ENCODE measurements at regions not wholly inside any gene's neighbourhood (a gene's known extent, or its start where the extent isn't known, plus 50 kb on each side); places are given as distances from the start of the nearest gene placed in this dataset.

GRCh38 chr4:170306208-170306607, 216.5 kb upstream of the AADAT start:
- Mint-ChIP-seq H3K4me1 (ENCODE audit: low read depth) (no peaks in the 10 kb centered on the region), H3K27me3 (ENCODE audit: low read depth) (peaks cover 2% of the 10 kb centered on the region), H3K4me3 (ENCODE audit: unreplicated experiment) (no peak overlapping the region), H3K27ac (ENCODE audit: unreplicated experiment) (no peak overlapping the region), H3K36me3 (ENCODE audit: low read depth) (no peaks in the 10 kb centered on the region), H3K9me3 (ENCODE audit: low read depth) (no peaks in the 10 kb centered on the region)
- DNase-seq (ENCODE audit: low spot score): no peak
- TF ChIP-seq CTCF (IDR thresholded peaks at IDR 0.05): no peak

- Mint-ChIP-seq H3K9me3 (ENCODE audit: low read depth) (no peaks in the 10 kb centered on the region), H3K27ac (ENCODE audit: unreplicated experiment) (no peak overlapping the region), H3K4me1 (ENCODE audit: low read depth) (no peaks in the 10 kb centered on the region), H3K36me3 (ENCODE audit: low read depth) (no peaks in the 10 kb centered on the region), H3K4me3 (ENCODE audit: unreplicated experiment) (no peak overlapping the region), H3K27me3 (ENCODE audit: low read depth) (peaks cover 2% of the 10 kb centered on the region)
- TF ChIP-seq CTCF (IDR thresholded peaks at IDR 0.05): no peak
- DNase-seq (ENCODE audit: low spot score): no peak
These were observed 215.9 kb upstream of the AADAT start for GRCh38 chr4:170305627-170306026.

- H3K4me1 Mint-ChIP-seq (ENCODE audit: low read depth): no peaks in the 10 kb centered on the region
- no peak overlapping the region for H3K4me3 Mint-ChIP-seq (ENCODE audit: unreplicated experiment)
- H3K9me3 Mint-ChIP-seq (ENCODE audit: low read depth): peaks cover 9% of the 10 kb centered on the region
- DNase-seq (ENCODE audit: low spot score): no peak
- no peak overlapping the region for H3K27ac Mint-ChIP-seq (ENCODE audit: unreplicated experiment)
- H3K36me3 Mint-ChIP-seq (ENCODE audit: low read depth): no peaks in the 10 kb centered on the region
- no peak for TF ChIP-seq CTCF (IDR thresholded peaks at IDR 0.05)
- no peaks in the 10 kb centered on the region for H3K27me3 Mint-ChIP-seq (ENCODE audit: low read depth)
These were observed 191.3 kb upstream of the AADAT start for GRCh38 chr4:170281027-170281426.

GRCh38 chr4:170278460-170278859, 188.7 kb upstream of the AADAT start:
- Mint-ChIP-seq H3K4me3 (ENCODE audit: unreplicated experiment) (no peak overlapping the region), H3K9me3 (ENCODE audit: low read depth) (peaks cover 9% of the 10 kb centered on the region), H3K27me3 (ENCODE audit: low read depth) (peaks cover 5% of the 10 kb centered on the region), H3K4me1 (ENCODE audit: low read depth) (no peaks in the 10 kb centered on the region), H3K36me3 (ENCODE audit: low read depth) (no peaks in the 10 kb centered on the region), H3K27ac (ENCODE audit: unreplicated experiment) (no peak overlapping the region)
- no peak for DNase-seq (ENCODE audit: low spot score)
- no peak for TF ChIP-seq CTCF (IDR thresholded peaks at IDR 0.05)

- Mint-ChIP-seq H3K4me3 (ENCODE audit: unreplicated experiment) (no peak overlapping the region), H3K4me1 (ENCODE audit: low read depth) (no peaks in the 10 kb centered on the region), H3K9me3 (ENCODE audit: low read depth) (peaks cover 3% of the 10 kb centered on the region), H3K27ac (ENCODE audit: unreplicated experiment) (no peak overlapping the region), H3K36me3 (ENCODE audit: low read depth) (no peaks in the 10 kb centered on the region), H3K27me3 (ENCODE audit: low read depth) (peaks cover 13% of the 10 kb centered on the region)
- no peak for TF ChIP-seq CTCF (IDR thresholded peaks at IDR 0.05)
- no peak for DNase-seq (ENCODE audit: low spot score)
These were observed 184.9 kb upstream of the AADAT start for GRCh38 chr4:170274616-170275015.

Data from chondrocyte (in vitro differentiated cells).